ENCODE measurements at regions not wholly inside any gene's neighbourhood (a gene's known extent, or its start where the extent isn't known, plus 50 kb on each side); places are given as distances from the start of the nearest gene placed in this dataset.

GRCh38 chr18:39380186-39380725 is 1814.7 kb upstream of the CELF4 start:
- no peaks in the 10 kb centered on the region for H3K27me3 Mint-ChIP-seq
- no peak overlapping the region for H3K4me3 Mint-ChIP-seq
- no peak for ATAC-seq (replicated peaks)
- H3K36me3 Mint-ChIP-seq: no peaks in the 10 kb centered on the region
- H3K9me3 Mint-ChIP-seq: no peaks in the 10 kb centered on the region
- DNase-seq: no peak
- no peak overlapping the region for H3K27ac Mint-ChIP-seq
- H3K4me1 Mint-ChIP-seq: no peaks in the 10 kb centered on the region

- H3K36me3 Mint-ChIP-seq: no peaks in the 10 kb centered on the region
- peaks cover 0 to 2% of the 10 kb centered on the region in 2 donors for H3K9me3 Mint-ChIP-seq
- H3K27me3 Mint-ChIP-seq: no peaks in the 10 kb centered on the region
- no peaks in the 10 kb centered on the region for H3K4me1 Mint-ChIP-seq
- DNase-seq (no peak), ATAC-seq (replicated peaks) (no peak)
- no peak overlapping the region for H3K27ac Mint-ChIP-seq
- no peak overlapping the region for H3K4me3 Mint-ChIP-seq
Measured at GRCh38 chr18:39375066-39375465, 1809.5 kb upstream of the CELF4 start.

GRCh38 chr18:39371996-39372395 is 1806.4 kb upstream of the CELF4 start:
- no peak for ATAC-seq (replicated peaks)
- Mint-ChIP-seq H3K4me1 (no peaks in the 10 kb centered on the region), H3K4me3 (no peak overlapping the region), H3K36me3 (no peaks in the 10 kb centered on the region), H3K27me3 (no peaks in the 10 kb centered on the region), H3K9me3 (peaks cover 0 to 4% of the 10 kb centered on the region in 2 donors), H3K27ac (no peak overlapping the region)
- DNase-seq: no peak

- no peak for ATAC-seq (replicated peaks)
- H3K4me3 Mint-ChIP-seq: no peak overlapping the region
- H3K4me1 Mint-ChIP-seq: no peaks in the 10 kb centered on the region
- no peak for DNase-seq
- peaks cover 0 to 4% of the 10 kb centered on the region in 2 donors for H3K9me3 Mint-ChIP-seq
- H3K36me3 Mint-ChIP-seq: no peaks in the 10 kb centered on the region
- no peaks in the 10 kb centered on the region for H3K27me3 Mint-ChIP-seq
- no peak overlapping the region for H3K27ac Mint-ChIP-seq
Measured at GRCh38 chr18:39366656-39367055, 1801.1 kb upstream of the CELF4 start.

- no peak overlapping the region for H3K27ac Mint-ChIP-seq
- H3K9me3 Mint-ChIP-seq: peaks cover 0 to 4% of the 10 kb centered on the region in 2 donors
- H3K36me3 Mint-ChIP-seq: no peaks in the 10 kb centered on the region
- H3K4me1 Mint-ChIP-seq: no peaks in the 10 kb centered on the region
- DNase-seq: no peak
- H3K27me3 Mint-ChIP-seq: no peaks in the 10 kb centered on the region
- no peak overlapping the region for H3K4me3 Mint-ChIP-seq
- no peak for ATAC-seq (replicated peaks)
Measured at GRCh38 chr18:39365836-39366485, 1800.4 kb upstream of the CELF4 start.

- peaks cover 0 to 2% of the 10 kb centered on the region in 2 donors for H3K4me1 Mint-ChIP-seq
- no peaks in the 10 kb centered on the region for H3K36me3 Mint-ChIP-seq
- ATAC-seq (replicated peaks): no peak
- H3K27ac Mint-ChIP-seq: no peak overlapping the region
- H3K4me3 Mint-ChIP-seq: no peak overlapping the region
- no peaks in the 10 kb centered on the region for H3K9me3 Mint-ChIP-seq
- no peaks in the 10 kb centered on the region for H3K27me3 Mint-ChIP-seq
- no peak for DNase-seq
Measured at GRCh38 chr18:39360072-39360471, 1794.5 kb upstream of the CELF4 start.

GRCh38 chr18:39359636-39360035 is 1794.0 kb upstream of the CELF4 start:
- ATAC-seq (replicated peaks) (no peak), DNase-seq (no peak)
- H3K27ac Mint-ChIP-seq: no peak overlapping the region
- H3K4me1 Mint-ChIP-seq: peaks cover 0 to 2% of the 10 kb centered on the region in 2 donors
- no peak overlapping the region for H3K4me3 Mint-ChIP-seq
- no peaks in the 10 kb centered on the region for H3K27me3 Mint-ChIP-seq
- no peaks in the 10 kb centered on the region for H3K36me3 Mint-ChIP-seq
- H3K9me3 Mint-ChIP-seq: no peaks in the 10 kb centered on the region

GRCh38 chr18:39350945-39351344 is 1785.3 kb upstream of the CELF4 start:
- Mint-ChIP-seq H3K36me3 (no peaks in the 10 kb centered on the region), H3K4me1 (peaks cover 0 to 2% of the 10 kb centered on the region in 2 donors), H3K4me3 (no peak overlapping the region), H3K9me3 (no peaks in the 10 kb centered on the region), H3K27me3 (no peaks in the 10 kb centered on the region), H3K27ac (no peak overlapping the region)
- DNase-seq (no peak), ATAC-seq (replicated peaks) (no peak)

- no peaks in the 10 kb centered on the region for H3K27me3 Mint-ChIP-seq
- no peaks in the 10 kb centered on the region for H3K4me1 Mint-ChIP-seq
- H3K4me3 Mint-ChIP-seq: no peak overlapping the region
- DNase-seq (no peak), ATAC-seq (replicated peaks) (no peak)
- no peak overlapping the region for H3K27ac Mint-ChIP-seq
- H3K36me3 Mint-ChIP-seq: no peaks in the 10 kb centered on the region
- H3K9me3 Mint-ChIP-seq: no peaks in the 10 kb centered on the region
Measured at GRCh38 chr18:39349801-39350200, 1784.2 kb upstream of the CELF4 start.

- no peak for DNase-seq
- Mint-ChIP-seq H3K9me3 (peaks cover 0 to 2% of the 10 kb centered on the region in 2 donors), H3K4me3 (no peak overlapping the region), H3K4me1 (no peaks in the 10 kb centered on the region), H3K27me3 (no peaks in the 10 kb centered on the region), H3K27ac (no peak overlapping the region), H3K36me3 (no peaks in the 10 kb centered on the region)
- no peak for ATAC-seq (replicated peaks)
Measured at GRCh38 chr18:39348757-39349156, 1783.2 kb upstream of the CELF4 start.

- H3K36me3 Mint-ChIP-seq: no peaks in the 10 kb centered on the region
Measured at GRCh38 chr18:39347701-39348100, 1782.1 kb upstream of the CELF4 start.

GRCh38 chr18:39346916-39347315 is 1781.3 kb upstream of the CELF4 start:
- Mint-ChIP-seq H3K9me3 (peaks cover 0 to 4% of the 10 kb centered on the region in 2 donors), H3K36me3 (no peaks in the 10 kb centered on the region)

More at GRCh38 chr18:39347701-39348100, 1782.1 kb upstream of the CELF4 start:
- H3K27ac Mint-ChIP-seq: no peak overlapping the region
- DNase-seq (no peak), ATAC-seq (replicated peaks) (no peak)
- H3K9me3 Mint-ChIP-seq: peaks cover 0 to 4% of the 10 kb centered on the region in 2 donors
- H3K27me3 Mint-ChIP-seq: no peaks in the 10 kb centered on the region
- H3K4me3 Mint-ChIP-seq: no peak overlapping the region
- no peaks in the 10 kb centered on the region for H3K4me1 Mint-ChIP-seq

GRCh38 chr18:39345321-39345720 is 1779.7 kb upstream of the CELF4 start:
- ATAC-seq (replicated peaks) (no peak), DNase-seq (no peak)
- peaks cover 0 to 4% of the 10 kb centered on the region in 2 donors for H3K9me3 Mint-ChIP-seq
- no peak overlapping the region for H3K27ac Mint-ChIP-seq
- no peaks in the 10 kb centered on the region for H3K4me1 Mint-ChIP-seq
- no peaks in the 10 kb centered on the region for H3K36me3 Mint-ChIP-seq
- no peak overlapping the region for H3K4me3 Mint-ChIP-seq
- H3K27me3 Mint-ChIP-seq: no peaks in the 10 kb centered on the region

More at GRCh38 chr18:39346916-39347315, 1781.3 kb upstream of the CELF4 start:
- no peak overlapping the region for H3K4me3 Mint-ChIP-seq
- DNase-seq: no peak
- no peak overlapping the region for H3K27ac Mint-ChIP-seq
- H3K4me1 Mint-ChIP-seq: no peaks in the 10 kb centered on the region
- no peaks in the 10 kb centered on the region for H3K27me3 Mint-ChIP-seq
- ATAC-seq (replicated peaks): no peak

GRCh38 chr18:39344487-39344886 is 1778.9 kb upstream of the CELF4 start:
- H3K27ac Mint-ChIP-seq: no peak overlapping the region
- DNase-seq (no peak), ATAC-seq (replicated peaks) (no peak)
- H3K27me3 Mint-ChIP-seq: no peaks in the 10 kb centered on the region
- H3K4me1 Mint-ChIP-seq: no peaks in the 10 kb centered on the region
- H3K9me3 Mint-ChIP-seq: peaks cover 0 to 4% of the 10 kb centered on the region in 2 donors
- H3K4me3 Mint-ChIP-seq: no peak overlapping the region
- no peaks in the 10 kb centered on the region for H3K36me3 Mint-ChIP-seq

- Mint-ChIP-seq H3K27me3 (no peaks in the 10 kb centered on the region), H3K4me1 (no peaks in the 10 kb centered on the region), H3K4me3 (no peak overlapping the region), H3K9me3 (peaks cover 0 to 4% of the 10 kb centered on the region in 2 donors), H3K36me3 (no peaks in the 10 kb centered on the region), H3K27ac (no peak overlapping the region)
- DNase-seq (no peak), ATAC-seq (replicated peaks) (no peak)
Measured at GRCh38 chr18:39341129-39341528, 1775.5 kb upstream of the CELF4 start.
